A549 (cell line): ENCODE measurements at regions not wholly inside any gene's neighbourhood (a gene's known extent, or its start where the extent isn't known, plus 50 kb on each side); places are given as distances from the start of the nearest gene placed in this dataset.

Experiments
- ATAC-seq, 2 experiments: fragments of 200-7000 bp in 1 of 2; fragments of >200 bp in 1 of 2; cut with Nextera tagmentation in 1 of 2; cut with Tn5 transposase in 1 of 2; 3 replicates each; pipeline versions ENCODE4 v1.8.0 to v1.9.1; 2018 to 2020; ENCODE audit warnings: mild to moderate bottlenecking in 1 of 2, moderate library complexity in 1 of 2
- CTCF ChIA-PET: fragments of 300-600 bp; sonication (Branson Sonifier 250); formaldehyde crosslinking; extraction: SDS; loops from one replicate; lab custom pipeline; 2021; ENCODE audit warnings: antibody characterized with exemption, inconsistent platforms; lab: Yijun Ruan, JAX
- POLR2A ChIA-PET: fragments of 350-600 bp; formaldehyde crosslinking; extraction: SDS; loops from one replicate; lab custom pipeline; 2021; ENCODE audit warnings: antibody characterized with exemption, inconsistent platforms; lab: Yijun Ruan, JAX
- DNase-seq, 2 experiments: peaks; one replicate each; pipeline versions ENCODE4 v3.0.0 to v3.0.0-alpha.2; 2011 to 2016; ENCODE audit warnings: low read depth in 1 of 2, low spot score in 1 of 2
- FAIRE-seq: peaks from 2 replicates; lab custom pipeline; 2011; peaks lifted over from hg19 to GRCh38; lab: Jason Lieb, UNC
- H3K27ac ChIP-seq, 2 experiments: fragments of >200 bp; sonication (Bioruptor Twin); formaldehyde crosslinking; 3 replicates each; pipeline ENCODE4 v1.5.1; 2016 to 2017
- H3K4me1 ChIP-seq: fragments of >200 bp; sonication (Bioruptor Twin); formaldehyde crosslinking; 3 replicates; pipeline ENCODE4 v1.6.1; 2016
- H3K4me2 ChIP-seq: fragments of >200 bp; sonication (Bioruptor Twin); formaldehyde crosslinking; 3 replicates; pipeline ENCODE4 v1.6.1; 2016
- H3K4me3 ChIP-seq: fragments of >200 bp; sonication (Bioruptor Twin); formaldehyde crosslinking; 3 replicates; pipeline ENCODE4 v1.5.1; 2016
- H3K9me3 ChIP-seq: fragments of >200 bp; sonication (Bioruptor Twin); formaldehyde crosslinking; 3 replicates; pipeline ENCODE4 v1.6.1; 2016
- CEBPB ChIP-seq, 2 experiments: fragments of >200 bp in 1 of 2; sonication (Bioruptor Twin) in 1 of 2; formaldehyde crosslinking in 1 of 2; IDR thresholded peaks; 2 replicates each; pipeline ENCODE4 v1.6.1; 2012 to 2016
- EHF ChIP-seq: fragments of 250-450 bp; sonication (Bioruptor Pico); IDR thresholded peaks from 2 replicates; pipeline ENCODE4 v1.5.0; 2020; ENCODE audit warnings: mild to moderate bottlenecking
- FOXS1 ChIP-seq: fragments of 250-450 bp; sonication (Bioruptor Pico); IDR thresholded peaks from 2 replicates; pipeline ENCODE4 v1.5.0; 2020; ENCODE audit warnings: mild to moderate bottlenecking, moderate library complexity
- HOXA7 ChIP-seq: fragments of 250-450 bp; sonication (Bioruptor Pico); IDR thresholded peaks from 2 replicates; pipeline ENCODE4 v1.5.0; 2020; ENCODE audit warnings: mild to moderate bottlenecking, moderate library complexity
- HOXB13 ChIP-seq: fragments of 250-450 bp; sonication (Bioruptor Pico); IDR thresholded peaks from 2 replicates; pipeline ENCODE4 v1.5.0; 2020; ENCODE audit warnings: low read depth, mild to moderate bottlenecking, moderate library complexity
- KDM5A ChIP-seq: fragments of 200-600 bp; sonication (generic); IDR thresholded peaks from 2 replicates; pipeline ENCODE4 v1.6.1; 2016; ENCODE audit warnings: antibody characterized with exemption, mild to moderate bottlenecking
- MAFK ChIP-seq: fragments of 450-650 bp; IDR thresholded peaks from 2 replicates; pipeline ENCODE4 v1.6.1; 2014; ENCODE audit not compliant: partially characterized antibody
- NFE2L2 ChIP-seq: fragments of 150-350 bp; conservative IDR thresholded peaks from 2 replicates; pipeline ENCODE4 v1.6.1; 2014; ENCODE audit warnings: low read length
- NR3C1 ChIP-seq: fragments of >200 bp; sonication (Bioruptor Twin); formaldehyde crosslinking; IDR thresholded peaks from 3 replicates; pipeline ENCODE4 v1.6.1; 2017
- PBX3 ChIP-seq: IDR thresholded peaks from 2 replicates; pipeline ENCODE4 v1.6.1; 2012
- PHF8 ChIP-seq: fragments of 200-600 bp; sonication (generic); IDR thresholded peaks from 2 replicates; pipeline ENCODE4 v1.6.1; 2016; ENCODE audit warnings: low read depth, mild to moderate bottlenecking, antibody characterized with exemption, moderate library complexity, borderline replicate concordance
- POLR2AphosphoS2 ChIP-seq: conservative IDR thresholded peaks from 2 replicates; pipeline ENCODE4 v1.6.1; 2012; ENCODE audit warnings: low read length, improper control_type of control experiment, inconsistent platforms
- RARB ChIP-seq: fragments of 250-450 bp; sonication (Bioruptor Pico); IDR thresholded peaks from 2 replicates; pipeline ENCODE4 v1.8.0; 2021; ENCODE audit warnings: mild to moderate bottlenecking, moderate library complexity
- SMC3 ChIP-seq: fragments of >200 bp; sonication (Bioruptor Twin); formaldehyde crosslinking; IDR thresholded peaks from 3 replicates; pipeline ENCODE4 v1.6.1; 2018; ENCODE audit warnings: inconsistent platforms
- TFCP2L1 ChIP-seq: fragments of 250-450 bp; sonication (Bioruptor Pico); IDR thresholded peaks from 2 replicates; pipeline ENCODE4 v1.5.0; 2021; ENCODE audit warnings: mild to moderate bottlenecking
- ZC3H11A ChIP-seq: fragments of 450-650 bp; IDR thresholded peaks from 2 replicates; pipeline ENCODE4 v1.6.1; 2014; ENCODE audit warnings: antibody characterized with exemption, mild to moderate bottlenecking
- ZFP36 ChIP-seq: fragments of 450-650 bp; IDR thresholded peaks from 2 replicates; pipeline ENCODE4 v1.6.1; 2014; ENCODE audit warnings: borderline replicate concordance; ENCODE audit not compliant: partially characterized antibody
- ZNF302 ChIP-seq: fragments of 250-450 bp; sonication (Bioruptor Pico); IDR thresholded peaks from 2 replicates; pipeline ENCODE4 v1.9.0; 2021; ENCODE audit warnings: inconsistent platforms, mild to moderate bottlenecking, moderate library complexity
- WGBS: methylation state at CpG from one replicate; pipeline ENCODE4 v1.1.6; 2017; ENCODE audit errors: missing lambda C conversion rate; 5-methylcytosine and 5-hydroxymethylcytosine counted together
- TF ChIP-seq, protein P1 (sequence below): fragments of >200 bp; sonication (Bioruptor Twin); formaldehyde crosslinking; IDR thresholded peaks from 3 replicates; pipeline ENCODE4 v1.5.1; 2016

DNA sequence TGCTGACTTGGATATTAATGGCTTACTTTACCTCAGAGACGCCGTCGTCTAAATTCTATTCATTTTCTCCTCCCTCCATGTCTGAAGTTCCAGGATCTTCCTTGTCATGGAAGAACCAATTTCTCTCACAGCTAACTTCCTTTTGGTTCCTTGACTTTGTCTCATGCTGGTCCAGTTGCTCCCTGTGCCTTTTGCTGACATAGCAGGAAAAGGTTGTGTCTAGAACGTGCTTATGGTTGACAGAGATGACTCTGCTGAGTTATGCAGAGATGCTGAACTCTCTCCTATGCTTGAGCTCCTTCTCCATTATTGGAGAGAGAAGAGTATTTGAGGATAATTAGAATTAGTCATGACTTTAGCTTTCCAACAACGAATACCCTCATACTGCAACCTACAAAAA, 1338.9 kb downstream of the MAT2B start:
- Histone ChIP-seq H3K4me2 (no peak overlapping the region), H3K27ac (no peak overlapping the region), H3K4me1 (no peaks in the 10 kb centered on the region), H3K9me3 (no peaks in the 10 kb centered on the region), H3K4me3 (no peak overlapping the region)
- no peak for FAIRE-seq
- TF ChIP-seq MAFK (peak; percentile 76), HOXA7 (CRISPR knock-in tag) (no peak), NR3C1 (no peak)
- no peak for DNase-seq
- ChIA-PET CTCF (no interaction called here), POLR2A (no interaction called here)
- no peak for ATAC-seq
- 38% methylated on average over 5 of the region's 5 CpGs for WGBS

DNA sequence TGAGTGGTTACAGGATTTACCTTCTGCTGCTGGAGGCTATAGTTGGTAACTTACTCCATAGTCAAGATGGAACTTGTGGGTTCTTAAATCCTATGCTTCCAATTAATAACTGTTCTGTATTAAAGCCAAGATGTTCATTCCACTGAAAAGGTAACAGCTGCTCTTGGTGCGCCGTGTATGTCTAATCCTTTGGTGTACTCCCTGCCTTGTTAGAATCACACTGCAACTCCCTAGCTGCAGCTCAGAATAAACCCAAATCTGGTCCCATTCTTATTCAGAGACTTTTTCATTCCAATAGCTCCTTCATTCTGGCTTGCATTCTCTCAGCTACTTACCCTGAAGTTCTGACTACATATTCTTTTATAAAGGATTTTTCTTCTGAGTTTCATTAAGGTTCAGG, 1355.5 kb downstream of the MAT2B start:
- ChIA-PET POLR2A (no interaction called here), CTCF (no interaction called here)
- no peak for FAIRE-seq

DNA sequence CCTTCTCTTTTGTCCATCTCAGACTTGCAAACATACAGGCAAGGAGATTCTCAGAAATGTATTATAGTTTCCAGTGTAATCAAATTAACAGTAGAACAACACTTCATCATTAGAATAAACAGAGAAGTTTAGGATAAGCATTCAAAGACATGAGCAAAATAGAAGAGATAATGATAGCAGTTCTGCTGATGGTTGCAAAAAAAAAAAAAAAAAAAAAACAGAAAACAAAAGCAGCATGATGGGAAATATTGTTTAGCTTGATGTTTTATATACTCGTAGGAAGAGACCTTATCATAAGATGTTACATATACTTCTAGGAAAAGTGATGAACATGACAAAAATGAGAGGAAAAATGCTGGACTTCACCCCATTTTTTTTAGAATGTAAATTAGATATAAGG, 1356.2 kb downstream of the MAT2B start:
- WGBS: 0% methylated on average over 1 of the region's 1 CpG
- no peak overlapping the region for H3K27ac ChIP-seq
- TF ChIP-seq, protein P1, sequence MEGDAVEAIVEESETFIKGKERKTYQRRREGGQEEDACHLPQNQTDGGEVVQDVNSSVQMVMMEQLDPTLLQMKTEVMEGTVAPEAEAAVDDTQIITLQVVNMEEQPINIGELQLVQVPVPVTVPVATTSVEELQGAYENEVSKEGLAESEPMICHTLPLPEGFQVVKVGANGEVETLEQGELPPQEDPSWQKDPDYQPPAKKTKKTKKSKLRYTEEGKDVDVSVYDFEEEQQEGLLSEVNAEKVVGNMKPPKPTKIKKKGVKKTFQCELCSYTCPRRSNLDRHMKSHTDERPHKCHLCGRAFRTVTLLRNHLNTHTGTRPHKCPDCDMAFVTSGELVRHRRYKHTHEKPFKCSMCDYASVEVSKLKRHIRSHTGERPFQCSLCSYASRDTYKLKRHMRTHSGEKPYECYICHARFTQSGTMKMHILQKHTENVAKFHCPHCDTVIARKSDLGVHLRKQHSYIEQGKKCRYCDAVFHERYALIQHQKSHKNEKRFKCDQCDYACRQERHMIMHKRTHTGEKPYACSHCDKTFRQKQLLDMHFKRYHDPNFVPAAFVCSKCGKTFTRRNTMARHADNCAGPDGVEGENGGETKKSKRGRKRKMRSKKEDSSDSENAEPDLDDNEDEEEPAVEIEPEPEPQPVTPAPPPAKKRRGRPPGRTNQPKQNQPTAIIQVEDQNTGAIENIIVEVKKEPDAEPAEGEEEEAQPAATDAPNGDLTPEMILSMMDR: no peak
- peak; percentile 51 for TF ChIP-seq MAFK
- TF ChIP-seq, all 56 proteins: peak for 1
- POLR2A ChIA-PET: no interaction called here
- CTCF ChIA-PET: no interaction called here
- H3K4me3 ChIP-seq: no peak overlapping the region
- H3K4me2 ChIP-seq: no peak overlapping the region
- FAIRE-seq (no peak), ATAC-seq (no peak), DNase-seq (no peak)
- H3K9me3 ChIP-seq: no peaks in the 10 kb centered on the region
- H3K4me1 ChIP-seq: no peaks in the 10 kb centered on the region

More for the DNA sequence above, 1355.5 kb downstream of the MAT2B start:
- ATAC-seq: no peak
- no peaks in the 10 kb centered on the region for H3K4me1 ChIP-seq
- no peak overlapping the region for H3K4me2 ChIP-seq
- no peaks in the 10 kb centered on the region for H3K9me3 ChIP-seq
- 32% methylated on average over 2 of the region's 2 CpGs for WGBS
- TF ChIP-seq ZFP36: no peak
- TF ChIP-seq, all 56 proteins: peak for 0
- DNase-seq: no peak
- Histone ChIP-seq H3K27ac (no peak overlapping the region), H3K4me3 (no peak overlapping the region)

GRCh38 chr5:164868761-164869160, 1363.3 kb downstream of the MAT2B start:
- FAIRE-seq (no peak), DNase-seq (no peak), ATAC-seq (no peak)
- H3K9me3 ChIP-seq: no peaks in the 10 kb centered on the region
- H3K4me1 ChIP-seq: no peaks in the 10 kb centered on the region
- H3K4me3 ChIP-seq: no peak overlapping the region
- no peak overlapping the region for H3K4me2 ChIP-seq
- TF ChIP-seq TFCP2L1 (no peak), PHF8 (no peak), RARB (CRISPR knock-in tag) (no peak), POLR2AphosphoS2 (no peak), PBX3 (no peak), ZNF302 (no peak), SMC3 (no peak), HOXB13 (CRISPR knock-in tag) (no peak), CEBPB (IDR thresholded peaks at IDR 0.05) (no peak), ZC3H11A (no peak), KDM5A (no peak), EHF (CRISPR knock-in tag) (no peak), NFE2L2 (no peak), FOXS1 (no peak)
- TF ChIP-seq, all 56 proteins: peak for 0
- POLR2A ChIA-PET: no interaction called here
- CTCF ChIA-PET: interaction anchor here (0.8 to 1.2 kb wide), 2 partner anchors 10 to 38 kb away, joined by 3 to 4 read pairs; no protein-coding TSS in a partner anchor
- no peak overlapping the region for H3K27ac ChIP-seq
